ENCODE measurements at regions not wholly inside any gene's neighbourhood (a gene's known extent, or its start where the extent isn't known, plus 50 kb on each side); places are given as distances from the start of the nearest gene placed in this dataset.

GRCh38 chr6:78565997-78566396 is 301.4 kb upstream of the IRAK1BP1 start:
- H3K4me3 ChIP-seq (ENCODE audit: low read depth, low read length) = no peak overlapping the region
- no peaks in the 10 kb centered on the region for H3K36me3 ChIP-seq (ENCODE audit: insufficient read depth)
- no peaks in the 10 kb centered on the region for H3K4me1 ChIP-seq (ENCODE audit: insufficient read depth)
- WGBS = 80% methylated on average over 2 of the region's 2 CpGs
- DNase-seq (ENCODE audit: extremely low spot score) = no peak
- no peak overlapping the region for H3K27ac ChIP-seq (ENCODE audit: low read depth)

- WGBS = 61% methylated on average over 1 of the region's 1 CpG
- H3K4me3 ChIP-seq (ENCODE audit: low read depth, low read length) = no peak overlapping the region
- H3K27ac ChIP-seq (ENCODE audit: low read depth) = no peak overlapping the region
- H3K36me3 ChIP-seq (ENCODE audit: insufficient read depth) = no peaks in the 10 kb centered on the region
- DNase-seq (ENCODE audit: extremely low spot score) = no peak
- no peaks in the 10 kb centered on the region for H3K4me1 ChIP-seq (ENCODE audit: insufficient read depth)
Observed at GRCh38 chr6:78570044-78570443, 297.3 kb upstream of the IRAK1BP1 start.

GRCh38 chr6:78577585-78577984 is 289.8 kb upstream of the IRAK1BP1 start:
- Histone ChIP-seq H3K36me3 (ENCODE audit: insufficient read depth) (no peaks in the 10 kb centered on the region), H3K27ac (ENCODE audit: low read depth) (no peak overlapping the region), H3K4me1 (ENCODE audit: insufficient read depth) (no peaks in the 10 kb centered on the region), H3K4me3 (ENCODE audit: low read depth, low read length) (no peak overlapping the region)
- 91% methylated on average over 1 of the region's 1 CpG for WGBS
- no peak for DNase-seq (ENCODE audit: extremely low spot score)

- Histone ChIP-seq H3K4me1 (ENCODE audit: insufficient read depth) (no peaks in the 10 kb centered on the region), H3K27ac (ENCODE audit: low read depth) (no peak overlapping the region), H3K4me3 (ENCODE audit: low read depth, low read length) (no peak overlapping the region), H3K36me3 (ENCODE audit: insufficient read depth) (no peaks in the 10 kb centered on the region)
- 59% methylated on average over 2 of the region's 2 CpGs for WGBS
- DNase-seq (ENCODE audit: extremely low spot score) = no peak
Observed at GRCh38 chr6:78578430-78578829, 288.9 kb upstream of the IRAK1BP1 start.

GRCh38 chr6:78580923-78581322 is 286.4 kb upstream of the IRAK1BP1 start:
- Histone ChIP-seq H3K36me3 (ENCODE audit: insufficient read depth) (no peaks in the 10 kb centered on the region), H3K4me1 (ENCODE audit: insufficient read depth) (no peaks in the 10 kb centered on the region), H3K4me3 (ENCODE audit: low read depth, low read length) (no peak overlapping the region), H3K27ac (ENCODE audit: low read depth) (no peak overlapping the region)
- 65% methylated on average over 2 of the region's 2 CpGs for WGBS
- no peak for DNase-seq (ENCODE audit: extremely low spot score)

- Histone ChIP-seq H3K4me1 (ENCODE audit: insufficient read depth) (no peaks in the 10 kb centered on the region), H3K36me3 (ENCODE audit: insufficient read depth) (no peaks in the 10 kb centered on the region), H3K27ac (ENCODE audit: low read depth) (no peak overlapping the region), H3K4me3 (ENCODE audit: low read depth, low read length) (no peak overlapping the region)
- DNase-seq (ENCODE audit: extremely low spot score) = no peak
- 84% methylated on average over 3 of the region's 3 CpGs for WGBS
Observed at GRCh38 chr6:78583079-78583478, 284.3 kb upstream of the IRAK1BP1 start.

- no peak for DNase-seq (ENCODE audit: extremely low spot score)
- Histone ChIP-seq H3K36me3 (ENCODE audit: insufficient read depth) (no peaks in the 10 kb centered on the region), H3K4me1 (ENCODE audit: insufficient read depth) (no peaks in the 10 kb centered on the region), H3K4me3 (ENCODE audit: low read depth, low read length) (no peak overlapping the region), H3K27ac (ENCODE audit: low read depth) (no peak overlapping the region)
- WGBS = 57% methylated on average over 1 of the region's 1 CpG
Observed at GRCh38 chr6:78589436-78589835, 277.9 kb upstream of the IRAK1BP1 start.

- Histone ChIP-seq H3K36me3 (ENCODE audit: insufficient read depth) (no peaks in the 10 kb centered on the region), H3K4me3 (ENCODE audit: low read depth, low read length) (no peak overlapping the region), H3K27ac (ENCODE audit: low read depth) (no peak overlapping the region), H3K4me1 (ENCODE audit: insufficient read depth) (no peaks in the 10 kb centered on the region)
- DNase-seq (ENCODE audit: extremely low spot score) = no peak
- WGBS = 75% methylated on average over 5 of the region's 5 CpGs
Observed at GRCh38 chr6:78593898-78594667, 273.3 kb upstream of the IRAK1BP1 start.

GRCh38 chr6:78594668-78595066 is 272.7 kb upstream of the IRAK1BP1 start:
- H3K36me3 ChIP-seq (ENCODE audit: insufficient read depth) = no peaks in the 10 kb centered on the region
- no peak overlapping the region for H3K4me3 ChIP-seq (ENCODE audit: low read depth, low read length)
- no peak for DNase-seq (ENCODE audit: extremely low spot score)
- H3K27ac ChIP-seq (ENCODE audit: low read depth) = no peak overlapping the region
- H3K4me1 ChIP-seq (ENCODE audit: insufficient read depth) = no peaks in the 10 kb centered on the region
- WGBS = 88% methylated on average over 2 of the region's 2 CpGs

GRCh38 chr6:78597966-78598365 is 269.4 kb upstream of the IRAK1BP1 start:
- H3K4me1 ChIP-seq (ENCODE audit: insufficient read depth) = no peaks in the 10 kb centered on the region
- no peaks in the 10 kb centered on the region for H3K36me3 ChIP-seq (ENCODE audit: insufficient read depth)
- DNase-seq (ENCODE audit: extremely low spot score) = no peak
- H3K4me3 ChIP-seq (ENCODE audit: low read depth, low read length) = no peak overlapping the region
- 83% methylated on average over 5 of the region's 5 CpGs for WGBS
- H3K27ac ChIP-seq (ENCODE audit: low read depth) = no peak overlapping the region

GRCh38 chr6:78598966-78599365 is 268.4 kb upstream of the IRAK1BP1 start:
- DNase-seq (ENCODE audit: extremely low spot score) = no peak
- 55% methylated on average over 1 of the region's 1 CpG for WGBS
- H3K4me1 ChIP-seq (ENCODE audit: insufficient read depth) = no peaks in the 10 kb centered on the region
- no peaks in the 10 kb centered on the region for H3K36me3 ChIP-seq (ENCODE audit: insufficient read depth)
- no peak overlapping the region for H3K27ac ChIP-seq (ENCODE audit: low read depth)
- H3K4me3 ChIP-seq (ENCODE audit: low read depth, low read length) = no peak overlapping the region

GRCh38 chr6:78599526-78599925 is 267.8 kb upstream of the IRAK1BP1 start:
- DNase-seq (ENCODE audit: extremely low spot score) = no peak
- H3K36me3 ChIP-seq (ENCODE audit: insufficient read depth) = no peaks in the 10 kb centered on the region
- H3K4me3 ChIP-seq (ENCODE audit: low read depth, low read length) = no peak overlapping the region
- H3K4me1 ChIP-seq (ENCODE audit: insufficient read depth) = no peaks in the 10 kb centered on the region
- WGBS = 85% methylated on average over 2 of the region's 2 CpGs
- no peak overlapping the region for H3K27ac ChIP-seq (ENCODE audit: low read depth)

- H3K27ac ChIP-seq (ENCODE audit: low read depth) = no peak overlapping the region
- DNase-seq (ENCODE audit: extremely low spot score) = no peak
- no peak overlapping the region for H3K4me3 ChIP-seq (ENCODE audit: low read depth, low read length)
- no peaks in the 10 kb centered on the region for H3K4me1 ChIP-seq (ENCODE audit: insufficient read depth)
- WGBS = 36% methylated on average over 2 of the region's 2 CpGs
- no peaks in the 10 kb centered on the region for H3K36me3 ChIP-seq (ENCODE audit: insufficient read depth)
Observed at GRCh38 chr6:78605909-78606446, 261.4 kb upstream of the IRAK1BP1 start.

- Histone ChIP-seq H3K4me1 (ENCODE audit: insufficient read depth) (no peaks in the 10 kb centered on the region), H3K36me3 (ENCODE audit: insufficient read depth) (no peaks in the 10 kb centered on the region), H3K27ac (ENCODE audit: low read depth) (no peak overlapping the region), H3K4me3 (ENCODE audit: low read depth, low read length) (no peak overlapping the region)
- WGBS = 91% methylated on average over 1 of the region's 1 CpG
- DNase-seq (ENCODE audit: extremely low spot score) = no peak
Observed at GRCh38 chr6:78607189-78607588, 260.2 kb upstream of the IRAK1BP1 start.
